Left renal pelvis (tissue), 4 donors: ENCODE measurements at regions not wholly inside any gene's neighbourhood (a gene's known extent, or its start where the extent isn't known, plus 50 kb on each side); places are given as distances from the start of the nearest gene placed in this dataset.
"Not testable (repeated sequence)": the region's sequence is repeated elsewhere in the genome, so short reads cannot be mapped to it uniquely, and the experiment has no call there.

ENCODE experiments used
- DNase-seq, 4 donors: peaks; one replicate each; pipeline ENCODE4 v3.0.0-alpha.2; 2013; ENCODE audit warnings: low read depth in 4 of 4, low spot score in 3 of 4

DNA sequence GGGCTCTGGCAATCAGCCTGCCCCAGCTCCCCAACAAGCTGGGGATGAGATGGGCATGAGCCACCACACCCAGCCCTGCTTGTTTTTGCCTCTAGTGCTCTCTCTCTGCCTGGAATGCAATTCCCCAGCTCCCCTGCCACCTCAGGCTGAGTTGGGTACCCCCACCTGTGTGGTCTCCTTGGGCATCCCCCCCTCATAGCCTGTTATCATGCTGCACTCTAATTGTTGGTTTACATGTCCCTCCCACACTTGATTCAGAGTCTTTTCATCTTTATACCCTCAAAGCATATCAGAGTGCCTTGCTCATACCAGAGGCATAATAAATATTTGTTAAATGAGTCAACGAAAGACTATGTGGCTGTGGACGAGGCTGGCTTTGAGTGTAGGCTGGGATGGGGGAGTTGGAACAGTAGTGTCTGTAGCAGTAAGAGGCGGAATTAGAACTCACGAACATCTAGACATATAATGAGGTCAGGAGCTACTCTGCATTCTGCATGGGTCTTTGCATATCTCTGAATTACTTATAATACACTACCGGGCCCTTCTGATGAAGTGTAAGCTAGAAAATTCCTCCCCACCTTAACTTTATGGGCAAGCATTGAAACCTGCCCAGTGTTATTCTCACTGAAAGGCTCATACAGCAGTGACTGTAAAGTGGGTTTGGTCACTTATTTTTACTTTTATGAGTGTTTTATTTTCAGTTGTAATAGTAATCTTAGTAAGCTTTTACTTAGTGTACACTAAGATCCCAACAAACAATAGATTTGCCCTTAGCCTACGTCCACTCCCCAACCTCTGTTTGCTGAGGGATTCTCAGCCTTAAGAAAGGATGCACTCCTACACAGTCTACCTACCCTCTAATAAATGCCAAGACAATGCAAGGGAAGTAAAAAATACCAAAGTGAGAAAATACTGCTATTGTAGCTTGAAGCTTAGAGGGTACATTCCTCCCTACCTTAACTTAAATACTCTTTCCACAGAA lies 58.7 kb downstream of the EDN1 start:
- DNase-seq: no peak

DNA sequence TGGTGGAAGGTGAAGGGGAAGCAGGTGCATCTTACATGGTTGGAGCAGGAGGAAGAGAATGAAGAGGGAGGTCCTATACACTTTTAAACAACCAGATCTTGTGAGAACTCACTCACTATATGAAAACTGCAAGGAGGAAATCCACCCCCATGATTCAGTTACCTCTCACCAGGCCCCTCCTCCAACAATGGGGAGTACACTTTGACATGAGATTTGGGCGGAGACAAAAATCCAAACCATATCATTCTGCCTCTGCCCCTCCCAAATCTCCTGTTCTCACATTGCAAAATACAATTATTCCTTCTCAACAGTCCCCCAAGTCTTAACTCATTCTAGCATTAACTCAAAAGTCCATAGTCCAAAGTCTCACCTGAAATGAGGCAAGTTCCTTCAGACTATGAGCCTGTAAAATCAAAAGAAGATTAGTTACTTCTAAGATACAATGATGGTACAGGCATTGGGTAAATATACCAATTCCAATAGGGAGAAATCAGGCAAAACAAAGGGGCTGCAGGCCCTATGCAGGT lies 60.5 kb downstream of the EDN1 start:
- DNase-seq: no peak

DNA sequence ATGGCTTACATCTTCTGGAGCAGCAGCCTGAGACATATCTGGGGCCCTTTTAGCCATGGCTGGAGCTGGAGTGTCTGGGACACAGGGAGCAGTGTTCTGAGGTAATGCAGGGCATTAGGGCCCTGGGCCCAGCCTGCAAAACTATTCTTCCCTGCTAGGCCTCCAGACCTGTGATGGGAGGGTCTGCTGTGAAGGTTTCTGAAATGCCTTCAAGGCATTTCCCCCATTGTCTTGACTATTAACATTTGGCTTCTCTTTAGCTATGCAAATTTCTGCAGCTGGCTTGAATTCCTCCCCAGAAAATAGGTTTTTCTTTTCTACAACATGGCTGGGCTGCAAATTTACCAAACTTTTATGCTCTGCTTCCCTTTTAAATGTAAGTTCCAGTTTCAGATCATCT lies 61.5 kb downstream of the EDN1 start:
- no peak for DNase-seq

DNA sequence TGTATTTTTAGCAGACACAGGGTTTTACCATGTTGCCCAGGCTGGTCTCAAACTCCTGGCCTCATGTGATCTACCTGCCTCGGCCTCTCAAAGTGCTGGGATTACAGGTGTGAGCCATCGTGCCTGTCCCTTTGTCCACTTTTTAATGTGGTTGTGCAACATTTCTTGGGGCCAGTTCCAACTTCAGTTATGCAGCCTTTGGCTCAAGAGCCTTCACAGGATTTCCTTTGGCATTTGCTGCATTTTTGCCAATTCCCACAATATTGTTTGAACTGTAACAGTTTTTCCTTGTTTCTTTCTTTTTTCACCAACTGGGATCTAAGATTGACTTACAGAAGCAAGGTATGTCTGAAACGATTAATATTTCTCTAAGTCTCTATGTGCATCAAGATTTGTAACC lies 63.6 kb downstream of the EDN1 start:
- DNase-seq: no peak

DNA sequence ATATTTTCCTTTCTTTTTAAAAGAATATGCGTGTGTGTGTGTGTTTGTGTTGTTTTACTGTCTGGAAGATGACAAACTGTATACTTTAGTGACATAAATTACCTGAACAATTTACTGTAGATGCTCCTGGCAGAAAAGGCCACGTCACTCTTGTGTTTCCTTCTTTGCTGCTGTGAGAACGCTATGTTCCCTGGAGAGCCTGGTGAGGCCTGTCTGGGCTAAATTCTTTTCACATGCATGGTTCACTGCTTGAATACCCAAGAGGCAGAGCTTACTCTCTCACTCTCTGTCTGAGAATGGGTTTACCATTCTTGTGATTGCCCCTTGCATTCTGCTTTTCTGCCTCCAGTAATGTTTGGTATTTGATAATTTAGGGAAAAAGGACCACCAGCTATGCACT lies 64.3 kb downstream of the EDN1 start:
- DNase-seq: no peak

DNA sequence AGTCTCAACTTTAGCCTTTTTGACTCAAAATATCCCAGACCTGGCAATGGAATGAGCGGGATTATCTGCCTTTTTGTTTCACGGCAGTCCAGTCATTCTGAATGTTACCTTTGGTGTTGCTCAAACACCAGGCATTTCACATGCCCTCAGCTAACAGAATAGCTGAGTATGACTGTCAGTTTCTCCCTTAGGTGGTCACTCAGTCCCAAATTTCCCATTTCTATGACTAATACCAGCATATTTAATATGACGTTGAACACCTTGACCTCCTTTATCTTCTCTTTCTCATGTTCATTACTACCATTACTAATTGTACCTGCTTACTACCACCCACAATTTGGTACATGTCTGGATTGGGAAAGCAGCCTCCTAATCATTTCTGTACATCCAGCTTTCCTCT lies 65.2 kb downstream of the EDN1 start:
- DNase-seq: no peak

DNA sequence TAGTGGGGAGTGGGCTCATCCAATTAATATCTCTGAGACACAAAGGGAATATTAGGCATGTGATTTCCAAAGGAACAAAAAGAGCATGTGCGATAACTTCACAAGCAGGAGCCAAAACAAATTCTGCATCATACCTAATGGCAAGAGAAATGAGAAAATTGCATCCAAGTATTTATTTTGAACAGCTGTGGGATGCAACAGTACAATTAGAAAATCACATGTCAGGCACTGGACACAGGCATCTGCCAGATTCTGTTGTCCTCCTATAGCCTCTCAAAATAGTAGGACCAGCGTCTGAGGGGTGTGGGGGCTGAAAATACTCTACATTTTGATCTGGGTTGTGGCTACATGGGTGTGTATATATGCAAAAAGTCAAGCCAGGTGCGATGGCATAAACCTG lies 66.3 kb downstream of the EDN1 start:
- DNase-seq: no peak

DNA sequence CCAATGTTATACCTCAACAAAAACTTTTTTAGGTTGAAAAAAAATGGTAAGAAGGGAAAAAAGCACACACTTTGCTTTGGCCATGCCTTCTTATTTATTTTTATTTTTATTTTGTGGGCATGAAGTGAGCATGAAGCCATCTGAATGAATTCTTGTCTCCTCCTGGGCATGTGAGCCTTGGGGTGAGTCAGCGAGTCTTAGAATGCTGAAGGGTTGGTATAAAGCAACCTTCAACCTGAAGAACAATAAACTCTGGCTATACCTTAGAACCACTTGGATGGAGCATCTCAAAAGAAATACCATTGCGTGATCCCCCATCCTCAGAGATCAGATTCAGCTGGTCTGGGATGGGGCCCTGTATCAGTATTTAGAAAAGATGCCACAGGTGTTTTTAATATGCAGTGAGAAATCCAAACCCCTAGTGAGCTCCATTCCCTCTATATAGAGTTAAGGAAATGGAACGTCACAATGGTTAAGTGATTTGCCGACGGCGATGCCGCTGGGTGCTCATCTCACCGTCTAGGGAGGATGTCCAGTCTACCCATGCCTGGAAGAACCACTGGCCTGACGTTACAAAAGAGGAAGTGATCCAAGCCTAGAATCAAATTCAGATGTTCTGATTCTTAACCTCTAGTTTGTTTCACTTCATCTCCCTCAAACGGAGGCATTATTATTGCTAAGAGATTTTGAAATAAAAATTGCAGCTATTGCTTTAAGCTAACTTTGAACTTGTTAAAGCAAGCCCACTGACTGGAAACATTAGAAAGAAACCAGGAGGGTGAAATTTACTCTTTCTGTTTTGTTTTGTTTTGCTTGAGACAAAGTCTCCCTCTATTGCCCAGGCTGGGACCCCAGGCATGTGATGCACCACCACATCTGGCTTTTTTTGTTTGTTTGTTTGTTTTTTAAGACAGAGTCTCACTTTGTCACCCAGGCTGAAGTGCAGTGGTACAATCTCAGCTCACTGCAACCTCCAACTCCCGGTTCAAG lies 67.1 kb downstream of the EDN1 start:
- no peak for DNase-seq

DNA sequence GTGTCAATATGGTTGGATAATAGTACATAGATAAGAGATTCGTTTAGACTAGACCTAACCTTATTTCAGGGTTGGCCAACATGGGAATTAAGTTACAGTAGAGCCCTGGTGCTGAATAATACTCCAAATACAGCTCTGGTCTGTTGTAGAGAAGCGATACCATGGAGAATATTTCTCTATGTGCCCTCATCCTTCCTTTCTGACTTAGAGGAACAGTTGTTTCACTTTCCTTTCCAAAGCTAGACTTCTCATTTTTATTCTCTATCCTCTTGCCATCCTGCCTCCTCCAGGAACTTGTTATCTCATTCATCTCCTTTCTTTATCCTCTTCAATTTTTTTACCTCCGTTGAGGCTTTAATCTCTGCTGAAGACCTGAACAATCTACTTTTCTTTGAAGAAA lies 68.9 kb downstream of the EDN1 start:
- no peak for DNase-seq

DNA sequence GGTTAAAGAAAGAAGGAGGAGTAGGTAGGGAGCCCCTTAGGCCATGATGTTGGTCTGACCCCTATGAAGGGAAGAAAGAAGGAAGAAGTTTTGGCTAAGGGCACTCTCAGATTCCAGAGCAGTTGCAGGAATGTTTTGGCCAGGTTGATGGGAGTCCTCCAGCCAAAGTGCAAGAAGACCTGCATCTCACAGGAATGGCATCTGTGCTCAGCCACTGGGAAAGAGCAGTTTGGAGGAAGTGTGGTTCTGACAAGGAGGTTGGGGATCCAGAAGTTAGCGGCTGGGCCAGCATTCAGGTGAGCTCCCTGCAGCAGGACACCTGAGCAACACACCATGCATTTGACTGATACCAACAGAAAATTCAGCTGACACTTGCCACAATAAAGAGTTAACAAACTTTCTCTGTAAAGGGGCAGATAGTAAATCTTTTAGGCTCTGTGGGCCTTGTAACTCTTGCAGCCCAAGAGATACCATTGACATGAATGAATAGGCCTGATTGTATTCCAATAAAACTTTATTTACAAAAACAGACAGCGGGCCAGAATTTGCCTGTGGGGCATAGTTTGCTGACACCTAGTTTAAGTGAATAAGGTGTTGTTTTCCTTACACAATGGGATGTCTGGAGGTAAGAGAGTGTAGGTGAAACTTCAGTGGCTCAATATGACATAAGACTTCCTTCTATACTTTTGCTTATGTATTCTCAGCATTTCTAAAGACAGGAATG lies 71.0 kb downstream of the EDN1 start:
- DNase-seq: no peak

DNA sequence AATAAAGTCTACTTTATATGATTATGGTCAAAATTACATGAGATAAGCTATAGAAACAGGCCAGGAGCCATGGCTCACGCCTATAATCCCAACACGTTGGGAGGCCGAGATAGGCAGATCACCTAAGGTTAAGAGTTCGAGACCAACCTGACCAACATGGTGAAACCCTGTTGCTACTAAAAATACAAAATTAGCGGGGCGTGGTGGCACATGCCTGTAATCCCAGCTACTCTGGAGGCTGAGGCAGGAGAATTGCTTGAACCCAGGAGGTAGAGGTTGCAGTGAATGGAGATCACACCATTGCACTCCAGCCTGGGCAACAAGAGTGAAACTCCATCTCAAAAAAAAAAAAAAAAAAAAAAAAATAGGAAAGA lies 73.1 kb downstream of the EDN1 start:
- DNase-seq: not testable (repeated sequence)

DNA sequence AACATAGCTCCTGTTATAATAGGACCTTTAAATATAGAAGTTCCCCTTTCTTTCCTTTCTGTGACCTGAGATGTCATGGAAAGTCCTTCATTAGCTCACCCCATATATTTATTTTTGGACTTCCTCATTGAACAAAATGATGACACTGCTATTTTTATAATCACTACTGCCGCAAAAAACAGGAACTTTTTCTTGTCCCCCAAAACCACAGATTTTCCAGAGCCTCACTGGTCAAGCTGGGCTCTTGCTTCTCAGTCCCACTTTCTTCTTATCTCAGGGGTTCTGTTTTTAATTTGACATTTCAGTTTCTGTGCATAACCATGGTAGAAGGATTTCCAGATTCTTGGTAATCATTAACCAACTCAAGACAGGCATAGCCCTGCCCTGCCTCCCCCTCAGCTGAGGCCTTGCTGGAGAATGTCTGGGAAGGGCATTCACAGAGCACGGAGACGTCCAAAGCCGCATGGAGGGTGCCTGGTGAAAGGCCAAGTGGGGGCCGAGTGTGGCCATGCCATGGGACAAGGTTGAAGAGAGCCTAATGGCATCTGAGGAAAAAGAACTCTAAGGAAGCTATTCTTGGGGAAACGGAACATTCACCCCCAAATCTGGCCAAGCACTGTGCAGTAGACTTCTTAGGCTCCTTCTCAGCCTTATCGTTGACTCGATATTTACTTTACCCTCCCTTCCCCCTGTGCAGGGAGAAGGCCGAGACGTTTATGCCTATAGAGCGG lies 73.7 kb downstream of the EDN1 start:
- DNase-seq: no peak

DNA sequence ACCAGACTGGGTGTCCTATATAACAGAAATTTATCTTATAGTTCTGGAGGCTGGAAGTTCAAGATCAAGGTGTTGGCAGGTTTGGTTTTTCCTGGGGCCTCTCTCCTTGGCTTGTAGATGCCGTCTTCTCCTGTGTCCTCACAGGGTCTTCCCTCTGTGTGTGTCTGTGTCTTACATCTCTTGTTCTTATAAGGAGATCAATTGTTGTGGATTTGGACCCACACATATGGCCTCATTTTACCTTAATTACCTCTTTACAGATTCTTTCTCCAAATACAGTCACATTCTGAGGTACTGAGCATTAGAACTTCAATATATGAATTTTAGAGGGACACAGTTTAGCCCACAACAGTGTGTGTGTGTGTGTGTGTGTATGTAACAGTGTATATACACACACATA lies 74.5 kb downstream of the EDN1 start:
- no peak for DNase-seq

DNA sequence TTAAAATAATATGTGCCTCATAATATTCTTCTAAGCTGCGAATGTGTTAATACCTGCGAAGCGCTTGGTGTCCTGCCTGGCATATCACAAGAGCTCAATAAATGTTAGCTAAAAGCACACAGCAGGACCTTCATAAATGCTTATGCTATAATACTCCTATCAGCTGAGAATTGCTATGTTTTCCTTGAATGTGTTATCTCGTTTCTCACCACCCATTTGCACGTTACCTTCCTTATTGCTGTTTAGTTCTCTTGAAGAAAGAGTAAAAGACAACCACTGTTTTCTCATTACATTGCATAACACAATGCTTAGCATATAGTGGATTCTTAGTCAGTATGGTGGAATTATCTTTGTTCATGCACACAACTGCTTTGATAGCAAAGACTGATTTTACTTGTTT lies 76.6 kb downstream of the EDN1 start:
- no peak for DNase-seq

DNA sequence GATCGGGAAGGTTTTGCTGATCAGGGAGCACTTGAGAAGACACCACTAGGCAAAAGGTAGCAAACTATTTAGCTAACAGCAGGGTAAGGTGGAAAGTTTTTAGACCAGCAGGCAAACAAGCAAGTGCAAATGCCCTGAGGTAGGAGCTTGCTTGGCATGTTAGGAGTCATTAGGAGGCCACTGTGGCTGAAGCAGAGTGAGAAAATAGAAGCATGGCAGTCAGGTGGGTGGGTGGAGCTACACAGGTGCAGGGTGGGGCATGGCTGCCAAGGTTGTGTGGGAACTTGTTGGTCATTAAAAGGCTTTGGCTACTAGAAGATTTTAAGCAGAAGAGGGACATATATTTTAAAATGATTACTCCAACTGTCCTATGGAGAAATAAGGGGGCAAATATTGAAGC lies 77.3 kb downstream of the EDN1 start:
- no peak for DNase-seq

DNA sequence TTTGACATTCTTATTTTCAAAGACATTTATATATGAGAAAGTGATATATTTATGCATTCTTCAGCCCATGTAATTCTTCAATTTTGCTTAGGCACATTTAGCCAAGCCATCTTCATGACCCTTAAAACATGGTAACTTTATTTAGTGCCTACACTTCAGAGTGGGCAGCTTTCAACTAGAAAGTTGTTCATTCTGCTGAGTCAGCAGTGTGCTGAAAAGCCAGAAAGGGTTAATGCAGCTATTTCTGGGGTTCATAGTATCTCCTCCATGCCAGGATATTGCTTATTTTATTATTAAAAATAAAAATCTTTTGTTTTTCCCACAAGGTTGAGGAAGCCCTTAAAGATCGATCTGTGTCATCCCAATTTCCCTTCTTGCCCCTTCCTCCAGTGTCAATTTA lies 79.2 kb downstream of the EDN1 start:
- DNase-seq: no peak

DNA sequence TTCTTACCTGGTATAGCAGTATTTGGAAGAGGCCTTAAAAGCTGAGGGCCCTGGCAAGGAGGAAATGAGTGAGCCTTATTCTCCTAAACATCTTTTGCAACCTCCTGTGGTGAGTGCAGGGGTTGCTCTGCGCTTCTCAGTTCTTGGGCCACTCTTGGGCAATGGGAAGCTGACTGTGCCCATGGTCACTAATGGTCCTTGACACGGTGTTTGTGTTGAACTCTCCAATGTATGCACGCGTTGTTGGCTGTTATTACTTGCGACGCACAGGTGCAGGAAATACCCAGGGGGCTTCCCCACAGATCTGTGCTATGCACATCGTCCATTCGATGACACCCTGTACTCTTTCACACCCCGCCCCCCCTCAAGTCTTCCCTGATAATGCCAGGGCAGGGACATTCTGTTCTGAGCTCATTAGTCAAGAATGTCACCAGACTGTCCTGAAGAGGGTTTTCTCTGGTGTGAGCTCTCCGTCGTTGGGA lies 79.7 kb downstream of the EDN1 start:
- DNase-seq: no peak

DNA sequence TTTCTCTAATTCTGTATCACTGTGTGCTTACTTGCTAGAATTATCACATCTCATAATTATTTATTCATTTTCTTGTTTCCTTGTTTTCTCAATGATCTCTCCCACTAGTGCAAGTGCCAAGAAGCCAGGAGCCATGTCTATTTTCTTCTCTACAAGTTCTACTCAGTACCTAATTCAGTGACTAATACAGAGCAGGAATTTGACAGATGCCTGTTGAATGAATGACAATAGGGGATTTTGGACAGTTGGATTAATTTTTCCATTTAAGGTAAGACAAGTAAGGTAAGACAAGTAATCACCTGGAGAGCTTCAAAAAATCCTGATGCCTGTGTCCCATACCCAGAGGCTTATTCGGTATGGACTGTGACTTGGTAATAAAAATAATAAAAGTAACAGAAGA lies 81.0 kb downstream of the EDN1 start:
- no peak for DNase-seq

DNA sequence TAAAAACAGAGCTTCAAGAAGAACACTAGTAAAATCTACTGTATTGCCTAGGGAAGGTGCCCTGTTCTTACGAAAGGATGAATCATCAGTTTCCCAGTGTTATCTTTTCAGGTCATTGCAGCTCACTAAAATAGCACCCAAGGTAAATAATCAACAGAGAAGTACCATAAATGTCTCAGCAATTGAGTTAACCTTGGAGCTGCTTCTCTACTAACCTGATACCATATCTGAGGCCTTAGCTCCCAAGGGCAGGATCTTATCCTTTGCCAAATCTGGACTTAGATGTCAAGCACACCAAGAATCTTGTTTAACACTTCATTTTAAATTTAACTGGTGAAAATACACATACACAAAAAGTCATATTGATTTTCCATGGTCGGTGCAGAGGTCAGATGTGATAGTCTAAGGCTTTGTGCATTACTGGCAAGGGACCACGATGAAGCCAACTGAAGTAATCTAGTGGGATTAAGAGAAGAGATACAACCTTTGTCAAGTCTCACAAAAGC lies 81.5 kb downstream of the EDN1 start:
- no peak for DNase-seq

DNA sequence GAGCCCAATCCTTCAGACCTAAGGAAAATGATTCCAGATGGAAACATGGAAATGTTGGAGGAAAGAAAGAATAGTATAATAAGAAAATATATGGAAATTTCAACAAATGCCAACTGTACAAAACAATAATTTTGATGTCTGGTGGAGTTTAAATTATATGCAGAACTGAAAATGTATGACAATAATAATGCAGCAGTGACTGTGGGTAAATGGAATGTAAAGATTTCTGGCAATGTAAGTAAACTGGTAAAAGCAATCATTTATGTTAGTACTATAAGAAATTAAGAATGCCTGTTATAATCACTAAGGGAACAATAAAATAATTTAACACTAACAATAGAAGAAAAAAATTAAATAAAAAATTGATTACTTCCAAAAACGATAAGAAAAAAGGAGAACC lies 89.0 kb downstream of the EDN1 start:
- DNase-seq: no peak
